Endothelial cell of umbilical vein (primary cell): ENCODE measurements at regions not wholly inside any gene's neighbourhood (a gene's known extent, or its start where the extent isn't known, plus 50 kb on each side); places are given as distances from the start of the nearest gene placed in this dataset.

Experiments
- BruUV-seq: library from RNA; stranded (reverse); fragments of 400-500 nt; replicated peaks from 2 replicates; lab custom pipeline; 2021; lab: Mats Ljungman, UMichigan
- CTCF ChIA-PET: fragments of 300-600, 350-600 bp; sonication (Branson Sonifier 250); formaldehyde crosslinking; loops from one replicate; lab custom pipeline; 2021; ENCODE audit warnings: antibody characterized with exemption, inconsistent platforms; lab: Charles Lee
- POLR2A ChIA-PET: fragments of 300-600, 350-600 bp; sonication (Branson Sonifier 250); formaldehyde crosslinking; loops from one replicate; lab custom pipeline; 2021; ENCODE audit warnings: antibody characterized with exemption, inconsistent platforms; lab: Charles Lee
- DNase-seq: peaks from one replicate; pipeline ENCODE4 v3.0.0-alpha.2; 2011; ENCODE audit warnings: low read depth, low spot score
- FAIRE-seq: peaks from 2 replicates; lab custom pipeline; 2011; peaks lifted over from hg19 to GRCh38; lab: Jason Lieb, UNC
- H2AFZ ChIP-seq: 2 replicates; pipeline ENCODE4 v1.6.0; 2012; ENCODE audit warnings: low read depth, low read length, control low read depth, inconsistent platforms
- H3K27ac ChIP-seq: 2 replicates; pipeline ENCODE4 v1.5.1; 2011; ENCODE audit warnings: low read depth, mild to moderate bottlenecking, control low read depth, low read length, moderate library complexity; ENCODE audit not compliant: insufficient read depth
- H3K27me3 ChIP-seq, 2 experiments: 2 replicates each; pipeline versions ENCODE4 v1.6.0 to v1.6.1; 2011; ENCODE audit warnings: low read length in 2 of 2, mixed read lengths in 1 of 2; ENCODE audit not compliant: control insufficient read depth in 2 of 2, insufficient read depth in 2 of 2
- H3K36me3 ChIP-seq, 2 experiments: 2 replicates in 1 of 2; 3 replicates in 1 of 2; pipeline ENCODE4 v1.5.1; 2011; ENCODE audit warnings: low read length in 2 of 2, mild to moderate bottlenecking in 1 of 2, moderate library complexity in 1 of 2; ENCODE audit not compliant: control insufficient read depth in 2 of 2, insufficient read depth in 2 of 2; ENCODE audit errors: extremely low read depth in 1 of 2
- H3K4me1 ChIP-seq: 3 replicates; pipeline ENCODE4 v1.5.1; 2011; ENCODE audit warnings: mild to moderate bottlenecking, low read length; ENCODE audit not compliant: control insufficient read depth, insufficient read depth; ENCODE audit errors: extremely low read depth
- H3K4me2 ChIP-seq: 2 replicates; pipeline ENCODE4 v1.6.1; 2011; ENCODE audit warnings: low read length, control low read depth, mixed read lengths; ENCODE audit not compliant: insufficient read depth
- H3K4me3 ChIP-seq, 3 experiments: fragments of 200-600 bp in 1 of 3; sonication (generic), shearing (Covaris generic) in 1 of 3; replicated peaks in 1 of 3; 2 replicates each; pipeline ENCODE4 v1.5.1; 2011 to 2016; ENCODE audit warnings: control low read depth in 3 of 3, low read length in 3 of 3, mild to moderate bottlenecking in 2 of 3, inconsistent platforms in 1 of 3, low read depth in 1 of 3, moderate library complexity in 1 of 3; ENCODE audit not compliant: insufficient read depth in 1 of 3
- H3K79me2 ChIP-seq: 2 replicates; pipeline ENCODE4 v1.6.0; 2012; ENCODE audit warnings: low read length, inconsistent platforms; ENCODE audit not compliant: control insufficient read depth, insufficient read depth
- H3K9ac ChIP-seq: replicated peaks from 2 replicates; pipeline ENCODE3; 2011; ENCODE audit warnings: low read length, control low read depth; ENCODE audit not compliant: insufficient read depth; ENCODE audit errors: extremely low read depth
- H3K9me1 ChIP-seq: replicated peaks from 3 replicates; pipeline ENCODE4 v1.6.0; 2011; ENCODE audit warnings: mild to moderate bottlenecking, low read length; ENCODE audit not compliant: control insufficient read depth, insufficient read depth; ENCODE audit errors: extremely low read depth
- H3K9me3 ChIP-seq: replicated peaks from 2 replicates; pipeline ENCODE4 v1.5.1; 2012; ENCODE audit warnings: low read length, inconsistent platforms; ENCODE audit not compliant: control insufficient read depth, insufficient read depth
- H4K20me1 ChIP-seq: replicated peaks from 2 replicates; pipeline ENCODE3; 2011; ENCODE audit warnings: mild to moderate bottlenecking, low read length; ENCODE audit not compliant: control insufficient read depth, insufficient read depth; ENCODE audit errors: extremely low read depth
- EZH2 ChIP-seq: IDR thresholded peaks from 2 replicates; pipeline ENCODE4 v1.6.1; 2012; ENCODE audit warnings: borderline replicate concordance, low read depth, mild to moderate bottlenecking, moderate library complexity, low read length, inconsistent platforms; ENCODE audit not compliant: severe bottlenecking
- FOS ChIP-seq: IDR thresholded peaks from 2 replicates; pipeline ENCODE4 v1.6.1; 2011; ENCODE audit warnings: mild to moderate bottlenecking, low read length, moderate library complexity, borderline replicate concordance; ENCODE audit not compliant: insufficient read depth
- GATA2 ChIP-seq: IDR thresholded peaks from 2 replicates; pipeline ENCODE4 v1.7.0; 2011; ENCODE audit warnings: low read depth, mild to moderate bottlenecking, moderate library complexity, mixed read lengths, low read length; ENCODE audit not compliant: insufficient read length, insufficient read depth
- JUN ChIP-seq: IDR thresholded peaks from 2 replicates; pipeline ENCODE4 v1.6.1; 2011; ENCODE audit warnings: borderline replicate concordance, low read depth; ENCODE audit not compliant: insufficient read length, insufficient read depth
- MAX ChIP-seq: IDR thresholded peaks from 2 replicates; pipeline ENCODE4 v1.6.1; 2011; ENCODE audit not compliant: insufficient read depth, insufficient read length
- MYC ChIP-seq: IDR thresholded peaks from one replicate; pipeline ENCODE4 v1.6.1; 2011; ENCODE audit warnings: mild to moderate bottlenecking, low read depth, low read length
- POLR2A ChIP-seq: IDR thresholded peaks from 2 replicates; pipeline ENCODE4 v1.6.1; 2012; ENCODE audit warnings: low read depth, mild to moderate bottlenecking, control low read depth, low read length
- POLR2AphosphoS5 ChIP-seq: IDR thresholded peaks from 2 replicates; pipeline ENCODE4 v1.6.1; 2012; ENCODE audit warnings: low read depth, mild to moderate bottlenecking, control low read depth, low read length, moderate library complexity; ENCODE audit not compliant: insufficient read depth
- dilution Hi-C: fragments of 300-500 bp; cut with MboI; formaldehyde crosslinking; loops from one replicate; pipeline ENCODE4 v1.15.0; 2019; ENCODE audit warnings: low sequenced_read_pairs; ENCODE audit not compliant: extremely low pct_ligation_motif_present
- intact Hi-C: fragments of 100-400 bp; cut with micrococcal nuclease; formaldehyde crosslinking; loops from one replicate; pipeline ENCODE4 v1.10.0; 2022
- TF ChIP-seq, protein P1 (sequence below), 2 donors: IDR thresholded peaks; 1 replicate in 1 of 2; 2 replicates in 1 of 2; pipeline ENCODE4 v1.5.1; 2011; ENCODE audit warnings: low read length in 2 of 2, mild to moderate bottlenecking in 2 of 2, moderate library complexity in 2 of 2, control low read depth in 1 of 2, inconsistent platforms in 1 of 2, low read depth in 1 of 2; ENCODE audit not compliant: insufficient read depth in 1 of 2; ENCODE audit errors: extremely low read depth in 1 of 2

DNA sequence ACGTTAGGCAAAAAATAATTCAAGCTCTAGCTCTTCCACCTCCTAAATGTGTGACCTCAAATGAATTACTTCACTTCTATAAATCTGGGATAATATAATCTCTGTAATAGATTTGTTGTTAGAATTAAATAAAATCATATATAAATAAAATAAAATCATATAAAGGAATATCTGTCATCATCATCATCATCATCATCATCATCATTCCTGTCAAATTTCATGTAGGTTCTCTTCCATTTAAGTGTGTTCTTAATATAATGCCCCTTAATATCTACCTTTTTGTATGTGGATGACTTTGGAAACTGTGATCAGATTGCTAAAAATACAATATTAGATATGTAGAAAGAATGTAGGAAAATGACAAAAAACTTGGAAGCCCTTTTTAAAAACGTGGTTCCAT lies 621.0 kb downstream of the ADGRL2 start:
- TF ChIP-seq JUN (no peak), GATA2 (no peak), MYC (no peak), FOS (no peak), POLR2A (no peak), POLR2AphosphoS5 (no peak), EZH2 (no peak), MAX (no peak)
- TF ChIP-seq, protein P1, sequence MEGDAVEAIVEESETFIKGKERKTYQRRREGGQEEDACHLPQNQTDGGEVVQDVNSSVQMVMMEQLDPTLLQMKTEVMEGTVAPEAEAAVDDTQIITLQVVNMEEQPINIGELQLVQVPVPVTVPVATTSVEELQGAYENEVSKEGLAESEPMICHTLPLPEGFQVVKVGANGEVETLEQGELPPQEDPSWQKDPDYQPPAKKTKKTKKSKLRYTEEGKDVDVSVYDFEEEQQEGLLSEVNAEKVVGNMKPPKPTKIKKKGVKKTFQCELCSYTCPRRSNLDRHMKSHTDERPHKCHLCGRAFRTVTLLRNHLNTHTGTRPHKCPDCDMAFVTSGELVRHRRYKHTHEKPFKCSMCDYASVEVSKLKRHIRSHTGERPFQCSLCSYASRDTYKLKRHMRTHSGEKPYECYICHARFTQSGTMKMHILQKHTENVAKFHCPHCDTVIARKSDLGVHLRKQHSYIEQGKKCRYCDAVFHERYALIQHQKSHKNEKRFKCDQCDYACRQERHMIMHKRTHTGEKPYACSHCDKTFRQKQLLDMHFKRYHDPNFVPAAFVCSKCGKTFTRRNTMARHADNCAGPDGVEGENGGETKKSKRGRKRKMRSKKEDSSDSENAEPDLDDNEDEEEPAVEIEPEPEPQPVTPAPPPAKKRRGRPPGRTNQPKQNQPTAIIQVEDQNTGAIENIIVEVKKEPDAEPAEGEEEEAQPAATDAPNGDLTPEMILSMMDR (IDR thresholded peaks at IDR 0.05; ENCODE audit: extremely low read depth in 1 of 2, insufficient read depth in 1 of 2, low read depth in 1 of 2, low read length in 2 of 2), result no peak
- FAIRE-seq, result no peak
- intact Hi-C loops (no loop called here), dilution Hi-C loops (no loop called here)
- H4K20me1 ChIP-seq, result no peaks in the 10 kb centered on the region
- H3K4me2 ChIP-seq, result no peak overlapping the region
- no peaks in the 10 kb centered on the region for H3K9me1 ChIP-seq
- no peaks in the 10 kb centered on the region for H3K36me3 ChIP-seq
- no peak for DNase-seq
- POLR2A ChIA-PET, result no interaction called here
- H3K9me3 ChIP-seq, result no peaks in the 10 kb centered on the region
- H3K79me2 ChIP-seq, result no peaks in the 10 kb centered on the region
- CTCF ChIA-PET, result no interaction called here
- H3K4me1 ChIP-seq, result no peaks in the 10 kb centered on the region
- H3K27me3 ChIP-seq, result no peaks in the 10 kb centered on the region
- H3K27ac ChIP-seq, result no peak overlapping the region
- no peak overlapping the region for H3K9ac ChIP-seq
- no TSS peak for BruUV-seq
- no peak overlapping the region for H2AFZ ChIP-seq
- H3K4me3 ChIP-seq, result no peak overlapping the region
